ENCODE measurements at regions not wholly inside any gene's neighbourhood (a gene's known extent, or its start where the extent isn't known, plus 50 kb on each side); places are given as distances from the start of the nearest gene placed in this dataset.

- no peaks in the 10 kb centered on the region for H3K36me3 ChIP-seq
- no peak for TF ChIP-seq CTCF (IDR thresholded peaks at IDR 0.05)
- no peak for TF ChIP-seq POLR2A (IDR thresholded peaks at IDR 0.05)
- TF ChIP-seq POLR2AphosphoS5 (IDR thresholded peaks at IDR 0.05), result no peak
- TF ChIP-seq EP300 (IDR thresholded peaks at IDR 0.05; ENCODE audit: low read depth), result no peak
- in situ Hi-C loops (cut with MboI; ENCODE audit: low pct_ligation_motif_present in 1 of 4, low pct_unique_long_range_greater_than_20kb in 1 of 4, low sequenced_read_pairs in 3 of 4), result loop anchor here in 1 of 4 donors (25.0 kb wide), 2 partner anchors 355 to 1330 kb away; no protein-coding TSS in a partner anchor
Measured at GRCh38 chr2:204332706-204333105, 212.6 kb upstream of the PARD3B start.

GRCh38 chr2:204333861-204334260, 211.4 kb upstream of the PARD3B start:
- Histone ChIP-seq H3K4me1 (no peaks in the 10 kb centered on the region), H3K4me3 (no peak overlapping the region), H3K9me3 (no peaks in the 10 kb centered on the region), H3K27ac (no peak overlapping the region), H3K36me3 (no peaks in the 10 kb centered on the region), H3K27me3 (no peaks in the 10 kb centered on the region)
- DNase-seq, result no peak
- in situ Hi-C loops (cut with MboI; ENCODE audit: low pct_ligation_motif_present in 1 of 4, low pct_unique_long_range_greater_than_20kb in 1 of 4, low sequenced_read_pairs in 3 of 4) (loop anchor here in 1 of 4 donors (25.0 kb wide), 2 partner anchors 353 to 1328 kb away; no protein-coding TSS in a partner anchor), intact Hi-C loops (cut with DNase I; ENCODE audit: low total_unique reads) (no loop called here)
- no peak for TF ChIP-seq POLR2AphosphoS5 (IDR thresholded peaks at IDR 0.05)
- WGBS, 2 donors (ENCODE audit: low coverage in 1 of 2), result 91% methylated on average over 3 of the region's 3 CpGs

More at GRCh38 chr2:204332706-204333105, 212.6 kb upstream of the PARD3B start:
- H3K4me1 ChIP-seq, result no peaks in the 10 kb centered on the region
- H3K4me3 ChIP-seq, result no peak overlapping the region
- DNase-seq, result no peak
- 17 to 47% methylated on average over 1 to 3 of the region's 3 CpGs for WGBS, 2 donors (ENCODE audit: low coverage in 1 of 2)
- no peak overlapping the region for H3K27ac ChIP-seq
- no peaks in the 10 kb centered on the region for H3K27me3 ChIP-seq
- no peaks in the 10 kb centered on the region for H3K9me3 ChIP-seq
- intact Hi-C loops (cut with DNase I; ENCODE audit: low total_unique reads), result no loop called here

GRCh38 chr2:204335451-204336058, 209.7 kb upstream of the PARD3B start:
- in situ Hi-C loops (cut with MboI; ENCODE audit: low pct_ligation_motif_present in 1 of 4, low pct_unique_long_range_greater_than_20kb in 1 of 4, low sequenced_read_pairs in 3 of 4) (loop anchor here in 1 of 4 donors (25.0 kb wide), 2 partner anchors 352 to 1327 kb away; no protein-coding TSS in a partner anchor), intact Hi-C loops (cut with DNase I; ENCODE audit: low total_unique reads) (no loop called here)
- 63 to 83% methylated on average over 2 of the region's 2 CpGs for WGBS, 2 donors (ENCODE audit: low coverage in 1 of 2)
- no peaks in the 10 kb centered on the region for H3K4me1 ChIP-seq
- no peak for DNase-seq
- no peaks in the 10 kb centered on the region for H3K9me3 ChIP-seq
- no peak overlapping the region for H3K4me3 ChIP-seq
- no peak overlapping the region for H3K27ac ChIP-seq
- H3K36me3 ChIP-seq, result no peaks in the 10 kb centered on the region
- no peaks in the 10 kb centered on the region for H3K27me3 ChIP-seq
- TF ChIP-seq CTCF (IDR thresholded peaks at IDR 0.05), result no peak
- no peak for TF ChIP-seq POLR2A (IDR thresholded peaks at IDR 0.05)
- no peak for TF ChIP-seq POLR2AphosphoS5 (IDR thresholded peaks at IDR 0.05)
- TF ChIP-seq EP300 (IDR thresholded peaks at IDR 0.05; ENCODE audit: low read depth), result no peak

- Histone ChIP-seq H3K27ac (no peak overlapping the region), H3K36me3 (no peaks in the 10 kb centered on the region), H3K9me3 (no peaks in the 10 kb centered on the region), H3K27me3 (no peaks in the 10 kb centered on the region), H3K4me1 (no peaks in the 10 kb centered on the region), H3K4me3 (no peak overlapping the region)
- no peak for DNase-seq
- 49 to 63% methylated on average over 3 of the region's 3 CpGs for whole genome bisulfite sequencing, 2 donors (ENCODE audit: low coverage in 1 of 2)
- in situ Hi-C loops (cut with MboI; ENCODE audit: low pct_ligation_motif_present in 1 of 4, low pct_unique_long_range_greater_than_20kb in 1 of 4, low sequenced_read_pairs in 3 of 4) (loop anchor here in 1 of 4 donors (25.0 kb wide), 2 partner anchors 351 to 1326 kb away; no protein-coding TSS in a partner anchor), intact Hi-C loops (cut with DNase I; ENCODE audit: low total_unique reads) (no loop called here)
- no peak for TF ChIP-seq CTCF (IDR thresholded peaks at IDR 0.05)
- no peak for TF ChIP-seq POLR2AphosphoS5 (IDR thresholded peaks at IDR 0.05)
- no peak for TF ChIP-seq POLR2A (IDR thresholded peaks at IDR 0.05)
- TF ChIP-seq EP300 (IDR thresholded peaks at IDR 0.05; ENCODE audit: low read depth), result no peak
Measured at GRCh38 chr2:204336153-204336744, 209.0 kb upstream of the PARD3B start.
